ENCODE measurements at regions not wholly inside any gene's neighbourhood (a gene's known extent, or its start where the extent isn't known, plus 50 kb on each side); places are given as distances from the start of the nearest gene placed in this dataset.

DNA sequence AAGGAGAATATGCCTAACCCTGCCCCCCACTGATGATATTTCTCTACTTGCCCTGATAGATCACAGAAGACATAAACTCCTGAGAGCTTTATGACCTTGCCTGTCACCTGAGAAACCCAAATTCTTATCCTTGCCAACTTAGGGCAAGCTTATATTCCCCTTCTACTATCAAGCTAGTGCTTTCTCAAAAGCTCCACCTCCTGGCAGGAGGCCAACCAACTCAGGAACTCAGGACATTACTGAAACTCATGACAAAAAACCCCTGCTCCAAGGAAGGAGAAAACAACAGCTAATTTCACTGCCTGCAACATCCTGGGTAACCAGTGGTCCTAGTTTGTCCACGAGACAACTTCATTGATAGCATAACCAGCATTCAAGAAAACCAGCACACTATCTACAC lies 60.9 kb upstream of the FSCB start:
- POLR2A ChIA-PET = no interaction called here

DNA sequence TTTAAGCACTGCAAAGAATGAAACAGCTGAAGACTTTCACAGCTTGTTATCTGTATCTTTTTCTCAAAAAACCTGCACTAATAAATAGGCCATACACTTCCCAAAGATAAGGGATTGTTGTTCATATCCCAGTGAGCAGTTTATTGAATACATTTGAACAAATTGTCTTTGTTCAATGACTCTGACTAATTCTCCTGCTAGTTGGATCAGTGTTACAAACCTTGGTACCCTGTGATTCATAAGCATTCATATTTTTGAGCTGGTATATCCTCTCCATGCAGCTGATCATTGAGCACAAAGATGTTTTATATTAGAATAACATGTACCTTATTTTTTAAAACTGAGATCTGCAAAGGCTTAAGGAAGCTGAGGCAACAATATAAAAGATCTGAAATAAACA lies 58.9 kb upstream of the FSCB start:
- no peaks in the 10 kb centered on the region for H3K36me3 Mint-ChIP-seq
- H3K9me3 Mint-ChIP-seq = peaks cover 2% of the 10 kb centered on the region
- intact Hi-C loops (cut with micrococcal nuclease) = no loop called here
- CTCF ChIA-PET = no interaction called here
- no peak overlapping the region for H3K4me3 Mint-ChIP-seq
- no peak for DNase-seq
- H3K4me1 Mint-ChIP-seq (ENCODE audit: low read depth) = no peaks in the 10 kb centered on the region
- H3K27ac Mint-ChIP-seq = no peak overlapping the region
- POLR2A ChIA-PET = no interaction called here
- H3K27me3 Mint-ChIP-seq = no peaks in the 10 kb centered on the region

More for the DNA sequence above, 60.9 kb upstream of the FSCB start:
- CTCF ChIA-PET = no interaction called here
- H3K27me3 Mint-ChIP-seq = no peaks in the 10 kb centered on the region
- no peaks in the 10 kb centered on the region for H3K36me3 Mint-ChIP-seq
- no peaks in the 10 kb centered on the region for H3K4me1 Mint-ChIP-seq (ENCODE audit: low read depth)
- peaks cover 10% of the 10 kb centered on the region for H3K9me3 Mint-ChIP-seq
- H3K4me3 Mint-ChIP-seq = no peak overlapping the region
- no peak overlapping the region for H3K27ac Mint-ChIP-seq
- intact Hi-C loops (cut with micrococcal nuclease) = no loop called here
- DNase-seq = no peak

DNA sequence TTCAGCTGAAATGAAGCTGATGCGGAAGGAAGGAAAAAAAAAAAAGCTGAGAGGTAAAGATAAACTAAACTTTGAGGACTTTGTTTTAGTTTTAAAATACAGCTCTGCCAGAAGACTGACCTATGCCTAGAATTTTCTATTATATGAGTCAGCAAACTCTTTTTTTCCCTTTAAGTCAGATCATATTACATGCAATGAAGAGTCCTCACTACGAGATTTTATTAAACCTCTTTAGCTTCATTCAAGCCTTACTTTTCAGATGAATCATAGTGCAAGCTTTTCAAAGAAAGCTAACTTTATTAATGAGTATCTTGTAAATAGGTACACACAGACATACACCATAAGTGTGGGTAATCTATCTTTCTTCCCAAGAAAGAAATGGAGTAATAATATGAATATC lies 57.8 kb upstream of the FSCB start:
- intact Hi-C loops (cut with micrococcal nuclease) = no loop called here
- H3K9me3 Mint-ChIP-seq = peaks cover 2% of the 10 kb centered on the region
- POLR2A ChIA-PET = no interaction called here

More for the DNA sequence above, 57.8 kb upstream of the FSCB start:
- no peaks in the 10 kb centered on the region for H3K27me3 Mint-ChIP-seq
- no peak overlapping the region for H3K27ac Mint-ChIP-seq
- no peak overlapping the region for H3K4me3 Mint-ChIP-seq
- CTCF ChIA-PET = interaction anchor here (0.6 kb wide), 1 partner anchor 400 kb away, joined by 3 read pairs; no protein-coding TSS in a partner anchor
- H3K36me3 Mint-ChIP-seq = no peaks in the 10 kb centered on the region
- DNase-seq = no peak
- no peaks in the 10 kb centered on the region for H3K4me1 Mint-ChIP-seq (ENCODE audit: low read depth)
